T47D (cell line): ENCODE measurements at regions not wholly inside any gene's neighbourhood (a gene's known extent, or its start where the extent isn't known, plus 50 kb on each side); places are given as distances from the start of the nearest gene placed in this dataset.
"Not testable (repeated sequence)": the region's sequence is repeated elsewhere in the genome, so short reads cannot be mapped to it uniquely, and the experiment has no call there.

Experiments
- DNase-seq, 2 experiments: peaks; one replicate each; pipeline versions ENCODE4 v3.0.0 to v3.0.0-alpha.2; 2011 to 2012; ENCODE audit warnings: low read depth in 1 of 2, low spot score in 1 of 2
- JUND ChIP-seq: IDR thresholded peaks from 2 replicates; pipeline ENCODE4 v1.6.1; 2012; ENCODE audit warnings: low read depth
- in situ Hi-C: cut with HindIII; loops from 2 replicates; pipeline ENCODE4 v1.10.0; 2016; ENCODE audit warnings: low sequenced_read_pairs, low pct_unique_long_range_greater_than_20kb

DNA sequence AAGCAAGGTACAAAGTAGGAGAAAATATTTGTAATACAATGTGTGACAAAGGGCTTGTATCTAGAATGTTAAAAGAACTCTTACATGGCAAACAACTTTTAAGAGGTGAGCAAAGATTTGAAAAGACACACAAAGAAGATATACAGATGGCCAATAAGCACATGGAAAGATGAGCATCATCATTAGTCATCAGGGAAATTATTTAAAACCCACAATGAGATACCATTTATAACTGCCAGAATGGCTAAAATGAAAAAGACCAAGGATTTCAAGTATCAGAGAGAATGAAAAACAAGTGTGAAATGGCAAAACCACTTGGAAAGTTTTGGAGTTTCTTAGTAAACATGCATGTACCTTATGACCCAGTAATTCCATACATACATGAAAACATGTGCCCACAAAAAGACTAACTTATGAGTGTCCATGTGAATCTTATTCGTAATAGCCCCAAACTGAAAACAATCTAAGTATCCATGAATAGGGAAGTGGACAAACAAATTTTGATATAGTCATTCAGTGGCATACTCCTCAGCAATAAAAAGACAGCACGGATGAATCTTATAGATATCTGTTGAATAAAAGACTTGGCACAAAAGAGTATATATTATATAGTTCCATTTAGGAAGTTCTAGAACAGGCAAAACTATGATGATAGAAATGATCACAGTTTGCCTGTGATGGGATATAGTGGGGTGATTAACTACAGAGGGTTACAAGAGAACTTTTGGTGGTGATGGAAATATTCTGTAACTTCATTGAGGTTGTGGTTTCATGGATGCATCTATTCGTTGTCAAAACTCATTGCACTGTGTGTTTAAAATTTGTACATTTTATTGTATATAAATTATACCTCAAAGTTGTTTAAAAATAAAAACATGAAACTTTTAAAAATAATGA is 82.0 kb downstream of the DISP1 start:
- TF ChIP-seq JUND: no peak
- no peak for DNase-seq
- in situ Hi-C loops: no loop called here

DNA sequence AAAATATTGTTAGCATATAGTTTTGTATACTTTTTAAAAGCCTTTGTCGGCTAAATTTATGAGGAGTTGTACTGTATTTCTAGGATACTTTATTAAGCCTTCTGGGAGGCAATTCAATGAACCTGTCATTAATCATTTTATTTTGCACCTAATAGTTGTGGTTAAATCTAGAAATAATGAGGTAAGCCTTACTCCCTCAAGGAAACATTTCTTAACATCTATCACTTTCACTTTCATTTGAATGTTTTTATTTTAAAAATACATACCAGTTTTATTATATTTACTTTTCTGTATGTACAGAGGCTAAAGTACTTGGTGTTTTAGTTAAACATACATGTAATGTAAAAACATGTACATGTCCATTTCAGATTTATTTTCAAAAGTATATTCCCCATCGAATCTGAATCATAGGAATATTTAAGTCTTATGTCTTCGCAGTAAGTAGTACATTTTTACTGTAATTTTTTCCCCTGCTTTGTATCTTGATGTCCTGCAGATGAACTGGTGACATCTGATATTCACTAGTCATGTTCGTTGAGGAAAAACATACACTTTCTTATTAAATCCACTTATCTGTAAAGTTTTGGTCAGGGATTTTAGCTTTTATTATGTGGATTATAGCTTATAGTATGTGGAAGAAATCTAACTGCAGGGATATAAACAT is 82.8 kb downstream of the DISP1 start:
- no peak for DNase-seq
- in situ Hi-C loops: no loop called here
- no peak for TF ChIP-seq JUND

DNA sequence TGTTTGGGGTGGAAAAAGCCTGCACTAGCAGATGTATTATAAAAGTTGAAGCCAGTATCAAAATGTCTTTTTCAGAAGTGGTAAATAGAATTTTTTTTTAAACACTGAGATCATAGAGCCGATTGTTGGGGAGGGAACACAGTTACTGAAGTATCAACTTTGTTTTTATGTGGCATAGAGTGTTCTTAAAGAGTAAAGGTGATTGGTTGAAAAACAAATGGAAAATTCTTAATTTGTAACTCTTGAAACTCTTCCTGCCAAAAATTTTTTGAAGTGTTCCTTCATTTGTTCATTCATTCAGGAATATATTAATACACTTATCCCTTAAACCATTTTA is 83.3 kb downstream of the DISP1 start:
- no peak for TF ChIP-seq JUND
- in situ Hi-C loops: no loop called here
- DNase-seq: no peak

- in situ Hi-C loops: no loop called here
- TF ChIP-seq JUND: no peak
Observed at GRCh38 chr1:222899471-222899870, 84.6 kb downstream of the DISP1 start.

GRCh38 chr1:222904451-222904850 is 89.6 kb downstream of the DISP1 start:
- no peak for TF ChIP-seq JUND
- DNase-seq: no peak
- in situ Hi-C loops: no loop called here

More at GRCh38 chr1:222899471-222899870, 84.6 kb downstream of the DISP1 start:
- no peak for DNase-seq

DNA sequence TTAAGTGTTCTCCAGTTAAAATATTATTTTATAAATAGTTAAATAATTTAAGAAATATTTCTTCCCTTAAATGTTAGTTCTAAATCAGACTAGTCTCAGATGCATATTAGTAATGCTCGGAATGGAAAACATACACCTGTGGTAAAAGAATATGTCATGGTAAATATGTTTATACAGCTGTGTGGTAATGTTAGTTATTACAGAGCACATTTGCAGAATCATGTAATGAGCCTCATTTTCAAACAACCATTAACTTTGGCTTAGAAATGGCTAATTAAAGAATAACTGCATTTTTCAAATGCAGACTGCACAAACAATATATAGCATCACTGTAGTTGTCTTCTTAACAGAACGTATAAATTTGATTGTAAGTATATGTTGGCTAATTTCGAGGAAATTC is 90.3 kb downstream of the DISP1 start:
- no peak for DNase-seq
- in situ Hi-C loops: no loop called here
- TF ChIP-seq JUND: no peak

GRCh38 chr1:222906271-222906739 is 91.5 kb downstream of the DISP1 start:
- in situ Hi-C loops, DNase-seq: not testable (repeated sequence)

GRCh38 chr1:222909586-222909985 is 94.7 kb downstream of the DISP1 start:
- no peak for TF ChIP-seq JUND

GRCh38 chr1:222910699-222911098 is 95.9 kb downstream of the DISP1 start:
- DNase-seq: no peak
- no peak for TF ChIP-seq JUND
- in situ Hi-C loops: no loop called here

More at GRCh38 chr1:222909586-222909985, 94.7 kb downstream of the DISP1 start:
- no peak for DNase-seq
- in situ Hi-C loops: no loop called here

- TF ChIP-seq JUND: no peak
- DNase-seq: no peak
- in situ Hi-C loops: no loop called here
Observed at GRCh38 chr1:222911866-222912265, 97.0 kb downstream of the DISP1 start.

- in situ Hi-C loops: no loop called here
- DNase-seq: no peak
- no peak for TF ChIP-seq JUND
Observed at GRCh38 chr1:222912730-222913129, 97.9 kb downstream of the DISP1 start.

GRCh38 chr1:222914861-222915632 is 100.2 kb downstream of the DISP1 start:
- TF ChIP-seq JUND: no peak
- DNase-seq: no peak
- in situ Hi-C loops: no loop called here

GRCh38 chr1:222916100-222916499 is 101.3 kb downstream of the DISP1 start:
- DNase-seq: no peak
- in situ Hi-C loops: no loop called here
- TF ChIP-seq JUND: no peak
